BE2C (cell line): ENCODE measurements at regions not wholly inside any gene's neighbourhood (a gene's known extent, or its start where the extent isn't known, plus 50 kb on each side); places are given as distances from the start of the nearest gene placed in this dataset.

Experiments used
- DNase-seq: peaks from one replicate; pipeline ENCODE4 v3.0.0-alpha.2; 2020
- H3K27me3 ChIP-seq: fragments of 250-450 bp; sonication (Bioruptor Pico); 2 replicates; pipeline ENCODE4 v1.5.1; 2020; ENCODE audit warnings: mild to moderate bottlenecking
- H3K36me3 ChIP-seq: fragments of 250-450 bp; sonication (Bioruptor Pico); 2 replicates; pipeline ENCODE4 v1.5.1; 2020; ENCODE audit warnings: mild to moderate bottlenecking
- H3K4me1 ChIP-seq: fragments of 250-450 bp; sonication (Bioruptor Pico); 2 replicates; pipeline ENCODE4 v1.5.1; 2020
- H3K4me3 ChIP-seq: 2 replicates; pipeline ENCODE4 v1.5.1; 2011; ENCODE audit warnings: low read depth, low read length
- H3K9me3 ChIP-seq: fragments of 250-450 bp; sonication (Bioruptor Pico); 2 replicates; pipeline ENCODE4 v1.5.1; 2020
- CTCF ChIP-seq: IDR thresholded peaks from 2 replicates; pipeline ENCODE4 v1.5.1; 2012; ENCODE audit warnings: mild to moderate bottlenecking, low read depth, low read length

DNA sequence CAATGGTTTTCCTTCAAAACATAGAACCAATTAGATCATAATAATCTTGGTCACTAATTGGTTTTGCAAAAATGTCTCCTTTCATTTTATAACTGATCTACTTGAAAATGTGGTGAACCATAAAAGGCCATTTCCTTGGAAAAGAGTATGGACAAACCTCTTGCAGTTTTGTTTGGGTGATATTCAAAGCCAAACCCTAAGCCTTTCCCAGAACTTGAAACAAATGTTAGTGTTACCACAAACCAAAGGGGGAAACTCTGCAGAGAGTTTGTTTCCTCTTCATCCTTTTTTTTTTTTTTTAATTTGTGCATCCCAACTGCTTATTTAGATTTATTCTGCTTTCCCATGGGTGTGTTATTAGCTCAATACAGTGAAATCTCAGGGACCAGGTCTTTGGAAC, 204.4 kb upstream of the ADAMTSL1 start:
- DNase-seq, result no peak
- Histone ChIP-seq H3K36me3 (no peaks in the 10 kb centered on the region), H3K9me3 (no peaks in the 10 kb centered on the region), H3K4me3 (no peak overlapping the region), H3K4me1 (no peaks in the 10 kb centered on the region), H3K27me3 (no peaks in the 10 kb centered on the region)
- no peak for TF ChIP-seq CTCF

DNA sequence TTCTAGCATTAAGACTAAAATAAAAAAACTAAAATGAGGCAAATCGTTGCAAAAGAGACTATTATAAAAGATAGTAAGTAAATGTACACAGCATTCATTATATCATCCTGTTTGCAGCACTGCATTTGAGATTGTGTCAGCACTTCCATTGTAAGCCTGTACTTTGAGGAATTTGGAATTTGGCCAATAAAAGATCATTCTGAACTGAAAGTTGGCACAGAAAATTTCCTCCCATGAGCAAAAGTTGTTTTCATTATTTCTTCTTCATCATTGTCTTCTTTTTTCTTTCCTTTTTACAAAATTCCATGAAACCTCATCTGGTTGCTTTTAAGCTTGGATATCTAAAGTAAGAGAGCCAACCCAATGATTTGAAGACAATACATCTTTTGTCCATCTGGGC, 199.3 kb upstream of the ADAMTSL1 start:
- H3K4me3 ChIP-seq, result no peak overlapping the region
- DNase-seq, result no peak
- H3K9me3 ChIP-seq, result no peaks in the 10 kb centered on the region
- TF ChIP-seq CTCF, result no peak
- no peaks in the 10 kb centered on the region for H3K27me3 ChIP-seq
- no peaks in the 10 kb centered on the region for H3K4me1 ChIP-seq
- H3K36me3 ChIP-seq, result no peaks in the 10 kb centered on the region

DNA sequence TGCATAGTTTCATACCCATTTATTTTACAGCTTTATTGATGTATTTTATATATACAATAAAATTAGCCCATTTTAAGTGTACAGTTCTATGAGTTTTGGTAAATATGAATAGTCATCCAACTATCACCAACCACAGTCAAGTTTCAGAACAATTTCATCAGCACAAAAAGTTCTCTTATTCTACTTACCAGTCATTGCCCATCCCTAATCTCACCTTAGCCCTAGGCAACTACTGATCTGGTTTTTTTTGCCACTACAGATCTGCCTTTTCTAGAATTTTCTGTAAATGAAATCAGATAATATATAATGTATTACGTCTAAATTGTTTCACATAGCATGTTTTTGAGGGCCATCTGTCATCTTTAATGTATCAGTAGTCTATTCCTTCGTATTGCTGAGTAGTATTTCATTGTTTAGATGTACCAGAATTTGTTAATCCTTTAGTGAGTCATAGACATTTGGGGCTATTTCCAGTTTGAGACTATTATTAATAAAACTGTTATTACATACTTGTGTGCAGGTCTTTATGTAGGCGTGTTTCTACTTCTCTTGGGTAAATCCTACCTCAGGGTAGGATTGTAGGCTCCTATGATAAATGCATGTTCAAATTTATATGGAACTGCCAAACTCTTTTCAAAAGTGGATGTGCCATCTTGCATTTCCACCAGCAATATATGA, 198.5 kb upstream of the ADAMTSL1 start:
- Histone ChIP-seq H3K36me3 (no peaks in the 10 kb centered on the region), H3K9me3 (no peaks in the 10 kb centered on the region), H3K4me3 (no peak overlapping the region), H3K27me3 (no peaks in the 10 kb centered on the region), H3K4me1 (no peaks in the 10 kb centered on the region)
- DNase-seq, result no peak
- TF ChIP-seq CTCF, result no peak

- TF ChIP-seq CTCF, result no peak
- Histone ChIP-seq H3K36me3 (no peaks in the 10 kb centered on the region), H3K4me3 (no peak overlapping the region)
Measured at GRCh38 chr9:18281291-18281690, 192.7 kb upstream of the ADAMTSL1 start.

DNA sequence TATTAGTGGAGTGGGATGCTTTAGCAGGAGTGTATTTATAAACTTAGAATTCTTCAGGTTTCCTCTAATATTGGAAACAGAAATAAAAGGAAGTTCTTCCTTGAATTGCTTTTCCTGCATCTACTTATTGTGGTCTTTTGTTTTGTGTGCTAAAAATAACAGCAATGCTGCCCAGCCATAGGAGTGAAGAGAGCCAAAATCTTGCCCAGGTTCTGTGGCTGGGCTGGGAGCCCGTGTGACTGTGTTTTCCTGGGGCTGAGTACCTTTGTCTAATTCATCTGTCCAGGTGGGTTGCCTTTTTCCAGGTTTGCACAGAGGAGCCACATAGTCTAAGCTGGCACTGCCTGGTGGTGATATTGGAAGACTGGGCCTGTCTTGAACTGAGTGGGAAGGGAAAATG, 179.7 kb upstream of the ADAMTSL1 start:
- TF ChIP-seq CTCF, result no peak
- DNase-seq, result no peak
- Histone ChIP-seq H3K4me1 (no peaks in the 10 kb centered on the region), H3K36me3 (no peaks in the 10 kb centered on the region), H3K4me3 (no peak overlapping the region), H3K9me3 (no peaks in the 10 kb centered on the region; the same call in 1 of the 2 replicates), H3K27me3 (no peaks in the 10 kb centered on the region)

More at GRCh38 chr9:18281291-18281690, 192.7 kb upstream of the ADAMTSL1 start:
- H3K9me3 ChIP-seq, result no peaks in the 10 kb centered on the region
- no peaks in the 10 kb centered on the region for H3K4me1 ChIP-seq
- DNase-seq, result no peak
- H3K27me3 ChIP-seq, result no peaks in the 10 kb centered on the region

- no peak for DNase-seq
- Histone ChIP-seq H3K4me1 (no peaks in the 10 kb centered on the region), H3K27me3 (no peaks in the 10 kb centered on the region), H3K36me3 (no peaks in the 10 kb centered on the region), H3K9me3 (no peaks in the 10 kb centered on the region; the same call in 1 of the 2 replicates), H3K4me3 (no peak overlapping the region)
- TF ChIP-seq CTCF, result no peak
Measured at GRCh38 chr9:18296702-18297055, 177.3 kb upstream of the ADAMTSL1 start.
